Glutamatergic neuron (in vitro differentiated cells): ENCODE measurements at regions not wholly inside any gene's neighbourhood (a gene's known extent, or its start where the extent isn't known, plus 50 kb on each side); places are given as distances from the start of the nearest gene placed in this dataset.

Experiments
- DNase-seq: peaks from one replicate; pipeline ENCODE4 v3.0.0; 2022
- H3K27ac Mint-ChIP-seq: one replicate; pipeline ENCODE4 v1.8.0; 2020; ENCODE audit warnings: mild to moderate bottlenecking, mixed read lengths, inconsistent platforms; ENCODE audit not compliant: unreplicated experiment
- H3K27me3 Mint-ChIP-seq: one replicate; pipeline ENCODE4 v1.8.0; 2020; ENCODE audit warnings: mild to moderate bottlenecking, moderate library complexity, mixed read lengths, inconsistent platforms; ENCODE audit not compliant: unreplicated experiment
- H3K36me3 Mint-ChIP-seq: one replicate; pipeline ENCODE4 v1.8.0; 2020; ENCODE audit warnings: mild to moderate bottlenecking, mixed read lengths, inconsistent platforms; ENCODE audit not compliant: unreplicated experiment
- H3K4me1 Mint-ChIP-seq: one replicate; pipeline ENCODE4 v1.8.0; 2020; ENCODE audit warnings: mild to moderate bottlenecking, low read depth, mixed read lengths, inconsistent platforms; ENCODE audit not compliant: unreplicated experiment
- H3K4me3 Mint-ChIP-seq: one replicate; pipeline ENCODE4 v1.8.0; 2020; ENCODE audit warnings: mild to moderate bottlenecking, mixed read lengths, inconsistent platforms; ENCODE audit not compliant: unreplicated experiment
- H3K9me3 Mint-ChIP-seq: one replicate; pipeline ENCODE4 v1.8.0; 2020; ENCODE audit warnings: mild to moderate bottlenecking, moderate library complexity, mixed read lengths, inconsistent platforms; ENCODE audit not compliant: unreplicated experiment
- CTCF ChIP-seq: fragments of 200-600 bp; sonication (generic); IDR thresholded peaks from one replicate; pipeline ENCODE4 v1.5.0; 2021; ENCODE audit not compliant: partially characterized antibody, unreplicated experiment

GRCh38 chr16:87246269-87247065, 70.7 kb downstream of the C16orf95 start:
- no peak for TF ChIP-seq CTCF
- Mint-ChIP-seq H3K4me3 (no peak overlapping the region), H3K27ac (no peak overlapping the region)

GRCh38 chr16:87248714-87249113, 68.5 kb downstream of the C16orf95 start:
- H3K27ac Mint-ChIP-seq = no peak overlapping the region
- no peak for DNase-seq

More at GRCh38 chr16:87246269-87247065, 70.7 kb downstream of the C16orf95 start:
- no peak for DNase-seq
- Mint-ChIP-seq H3K36me3 (no peaks in the 10 kb centered on the region), H3K27me3 (no peaks in the 10 kb centered on the region), H3K9me3 (no peaks in the 10 kb centered on the region), H3K4me1 (no peaks in the 10 kb centered on the region)

GRCh38 chr16:87249425-87249824, 67.8 kb downstream of the C16orf95 start:
- no peak overlapping the region for H3K27ac Mint-ChIP-seq
- H3K4me3 Mint-ChIP-seq = no peak overlapping the region
- H3K4me1 Mint-ChIP-seq = no peaks in the 10 kb centered on the region
- no peaks in the 10 kb centered on the region for H3K27me3 Mint-ChIP-seq
- DNase-seq = no peak
- H3K9me3 Mint-ChIP-seq = no peaks in the 10 kb centered on the region
- TF ChIP-seq CTCF = no peak
- H3K36me3 Mint-ChIP-seq = no peaks in the 10 kb centered on the region

More at GRCh38 chr16:87248714-87249113, 68.5 kb downstream of the C16orf95 start:
- TF ChIP-seq CTCF = no peak
- Mint-ChIP-seq H3K27me3 (no peaks in the 10 kb centered on the region), H3K4me3 (no peak overlapping the region), H3K36me3 (no peaks in the 10 kb centered on the region), H3K4me1 (no peaks in the 10 kb centered on the region), H3K9me3 (no peaks in the 10 kb centered on the region)

- no peak for DNase-seq
- Mint-ChIP-seq H3K36me3 (no peaks in the 10 kb centered on the region), H3K4me1 (no peaks in the 10 kb centered on the region), H3K4me3 (no peak overlapping the region), H3K27me3 (no peaks in the 10 kb centered on the region), H3K9me3 (no peaks in the 10 kb centered on the region), H3K27ac (no peak overlapping the region)
- no peak for TF ChIP-seq CTCF
Measured at GRCh38 chr16:87250431-87250960, 66.7 kb downstream of the C16orf95 start.
